DOHH2 (cell line): ENCODE measurements at regions not wholly inside any gene's neighbourhood (a gene's known extent, or its start where the extent isn't known, plus 50 kb on each side); places are given as distances from the start of the nearest gene placed in this dataset.

ENCODE experiments used
- H3F3A ChIP-seq: fragments of 200-600 bp; sonication (generic), shearing (Covaris generic); 2 replicates; pipeline ENCODE4 v1.6.0; 2016; ENCODE audit warnings: antibody characterized with exemption, mild to moderate bottlenecking; ENCODE audit not compliant: control insufficient read depth, insufficient read depth
- H3K27ac ChIP-seq: fragments of 200-600 bp; sonication (generic); 2 replicates; pipeline ENCODE4 v1.5.1; 2014; ENCODE audit warnings: low read depth, mild to moderate bottlenecking, low read length, moderate library complexity
- H3K27me3 ChIP-seq: fragments of 200-600 bp; sonication (generic); 2 replicates; pipeline ENCODE4 v1.6.1; 2014; ENCODE audit warnings: mild to moderate bottlenecking, low read length, mixed read lengths; ENCODE audit not compliant: control insufficient read depth
- H3K36me3 ChIP-seq: fragments of 200-600 bp; sonication (generic); 2 replicates; pipeline ENCODE4 v1.6.1; 2014; ENCODE audit warnings: mild to moderate bottlenecking, low read length, moderate library complexity, mixed read lengths; ENCODE audit not compliant: control insufficient read depth
- H3K4me1 ChIP-seq: fragments of 200-600 bp; sonication (generic); 2 replicates; pipeline ENCODE4 v1.6.1; 2014; ENCODE audit warnings: mild to moderate bottlenecking, low read length, mixed read lengths; ENCODE audit not compliant: control insufficient read depth
- H3K4me2 ChIP-seq: fragments of 200-600 bp; sonication (generic); 2 replicates; pipeline ENCODE4 v1.6.0; 2014; ENCODE audit warnings: mild to moderate bottlenecking, low read length, moderate library complexity
- H3K4me3 ChIP-seq: fragments of 200-600 bp; sonication (generic); 2 replicates; pipeline ENCODE4 v1.5.1; 2014; ENCODE audit warnings: mild to moderate bottlenecking, low read length, mixed read lengths
- H3K79me2 ChIP-seq: fragments of 200-600 bp; sonication (generic); 2 replicates; pipeline ENCODE4 v1.6.1; 2014; ENCODE audit warnings: mild to moderate bottlenecking, low read length, mixed read lengths; ENCODE audit not compliant: control insufficient read depth
- H3K9me2 ChIP-seq: fragments of 200-600 bp; sonication (generic); replicated peaks from 2 replicates; pipeline ENCODE4 v1.6.1; 2014; ENCODE audit warnings: mild to moderate bottlenecking, low read length, mixed read lengths; ENCODE audit not compliant: control insufficient read depth
- H3K9me3 ChIP-seq: fragments of 200-600 bp; sonication (generic); 2 replicates; pipeline ENCODE4 v1.6.1; 2014; ENCODE audit warnings: antibody characterized with exemption, low read length, mixed read lengths; ENCODE audit not compliant: control insufficient read depth, insufficient read depth
- H4K20me1 ChIP-seq: fragments of 200-600 bp; sonication (generic); 2 replicates; pipeline ENCODE4 v1.6.0; 2014; ENCODE audit warnings: low read depth, mild to moderate bottlenecking, antibody characterized with exemption, low read length, moderate library complexity; ENCODE audit not compliant: control insufficient read depth, insufficient read depth
- EZH2phosphoT487 ChIP-seq: fragments of 200-600 bp; sonication (generic); IDR thresholded peaks from 2 replicates; pipeline ENCODE4 v1.6.1; 2017; ENCODE audit warnings: borderline replicate concordance, mild to moderate bottlenecking, antibody characterized with exemption, low read length, moderate library complexity, mixed read lengths
- TF ChIP-seq, protein P1 (sequence below): fragments of 200-600 bp; sonication (generic); IDR thresholded peaks from one replicate; pipeline ENCODE4 v1.5.1; 2014; ENCODE audit warnings: antibody characterized with exemption, mild to moderate bottlenecking, low read depth, low read length; ENCODE audit not compliant: poor library complexity, severe bottlenecking

DNA sequence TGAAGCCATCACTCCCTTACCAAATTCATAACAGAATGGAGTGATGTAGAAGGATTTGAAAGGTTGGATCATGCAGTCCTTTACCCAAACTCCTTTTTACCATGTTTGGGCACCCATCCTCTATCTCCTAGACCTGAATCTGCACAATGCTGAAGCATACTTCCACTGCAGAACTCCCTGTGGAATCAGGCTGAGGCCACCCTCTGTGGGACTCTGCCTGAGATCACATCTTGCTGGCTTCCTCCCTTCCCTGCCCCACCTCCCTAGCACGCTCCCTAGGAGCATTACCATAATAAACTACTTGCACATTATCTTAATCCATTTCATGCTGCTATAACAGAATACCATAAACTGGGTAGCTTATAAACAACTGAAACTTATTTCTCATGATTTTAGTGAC is 68.4 kb upstream of the VSTM2B start:
- H3K27ac ChIP-seq, result no peak overlapping the region
- TF ChIP-seq, protein P1, sequence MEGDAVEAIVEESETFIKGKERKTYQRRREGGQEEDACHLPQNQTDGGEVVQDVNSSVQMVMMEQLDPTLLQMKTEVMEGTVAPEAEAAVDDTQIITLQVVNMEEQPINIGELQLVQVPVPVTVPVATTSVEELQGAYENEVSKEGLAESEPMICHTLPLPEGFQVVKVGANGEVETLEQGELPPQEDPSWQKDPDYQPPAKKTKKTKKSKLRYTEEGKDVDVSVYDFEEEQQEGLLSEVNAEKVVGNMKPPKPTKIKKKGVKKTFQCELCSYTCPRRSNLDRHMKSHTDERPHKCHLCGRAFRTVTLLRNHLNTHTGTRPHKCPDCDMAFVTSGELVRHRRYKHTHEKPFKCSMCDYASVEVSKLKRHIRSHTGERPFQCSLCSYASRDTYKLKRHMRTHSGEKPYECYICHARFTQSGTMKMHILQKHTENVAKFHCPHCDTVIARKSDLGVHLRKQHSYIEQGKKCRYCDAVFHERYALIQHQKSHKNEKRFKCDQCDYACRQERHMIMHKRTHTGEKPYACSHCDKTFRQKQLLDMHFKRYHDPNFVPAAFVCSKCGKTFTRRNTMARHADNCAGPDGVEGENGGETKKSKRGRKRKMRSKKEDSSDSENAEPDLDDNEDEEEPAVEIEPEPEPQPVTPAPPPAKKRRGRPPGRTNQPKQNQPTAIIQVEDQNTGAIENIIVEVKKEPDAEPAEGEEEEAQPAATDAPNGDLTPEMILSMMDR, result no peak
- TF ChIP-seq EZH2phosphoT487, result no peak
- no peaks in the 10 kb centered on the region for H3K79me2 ChIP-seq
- no peak overlapping the region for H3K4me3 ChIP-seq
- H3K9me3 ChIP-seq, result no peaks in the 10 kb centered on the region; the same call in 1 of the 2 replicates
- H3K27me3 ChIP-seq, result no peaks in the 10 kb centered on the region
- H3K4me1 ChIP-seq, result no peaks in the 10 kb centered on the region
- no peaks in the 10 kb centered on the region for H4K20me1 ChIP-seq
- no peaks in the 10 kb centered on the region for H3K9me2 ChIP-seq
- no peaks in the 10 kb centered on the region for H3F3A ChIP-seq
- H3K4me2 ChIP-seq, result no peak overlapping the region
- no peaks in the 10 kb centered on the region for H3K36me3 ChIP-seq

DNA sequence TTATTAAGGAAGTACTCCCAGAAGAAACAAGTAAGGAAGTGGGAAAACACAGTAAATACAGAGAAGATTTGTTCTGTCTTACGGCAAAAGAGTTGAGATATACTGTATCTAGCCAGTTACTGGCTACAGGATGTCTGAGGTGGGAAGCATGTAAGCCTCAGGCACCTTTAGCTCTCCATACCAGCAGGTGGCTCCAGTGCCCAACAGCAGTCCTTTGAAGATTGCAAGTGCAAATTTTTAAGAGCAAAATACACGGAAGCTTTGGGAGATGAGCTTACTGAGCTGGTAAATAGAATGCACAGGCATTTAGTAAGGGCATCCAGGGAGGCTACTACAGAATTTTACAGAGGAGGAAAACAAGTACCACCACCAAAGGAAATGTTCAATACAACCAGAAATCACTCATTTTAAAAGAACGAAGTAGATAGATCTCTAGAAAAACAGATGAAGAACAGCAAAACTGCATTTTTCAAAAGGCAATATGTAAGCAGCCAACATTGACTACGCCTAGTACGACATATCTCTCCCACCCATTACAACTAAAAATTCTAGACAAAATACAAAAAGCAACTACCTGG is 57.9 kb upstream of the VSTM2B start:
- Histone ChIP-seq H3K27ac (no peak overlapping the region), H3K27me3 (no peaks in the 10 kb centered on the region), H3K4me3 (no peak overlapping the region), H3K4me2 (no peak overlapping the region), H3K36me3 (no peaks in the 10 kb centered on the region), H3K9me2 (no peaks in the 10 kb centered on the region), H3K79me2 (no peaks in the 10 kb centered on the region), H3F3A (no peaks in the 10 kb centered on the region), H3K4me1 (no peaks in the 10 kb centered on the region), H4K20me1 (no peaks in the 10 kb centered on the region), H3K9me3 (no peaks in the 10 kb centered on the region)
- TF ChIP-seq, protein P1, result peak; percentile 46
- no peak for TF ChIP-seq EZH2phosphoT487

DNA sequence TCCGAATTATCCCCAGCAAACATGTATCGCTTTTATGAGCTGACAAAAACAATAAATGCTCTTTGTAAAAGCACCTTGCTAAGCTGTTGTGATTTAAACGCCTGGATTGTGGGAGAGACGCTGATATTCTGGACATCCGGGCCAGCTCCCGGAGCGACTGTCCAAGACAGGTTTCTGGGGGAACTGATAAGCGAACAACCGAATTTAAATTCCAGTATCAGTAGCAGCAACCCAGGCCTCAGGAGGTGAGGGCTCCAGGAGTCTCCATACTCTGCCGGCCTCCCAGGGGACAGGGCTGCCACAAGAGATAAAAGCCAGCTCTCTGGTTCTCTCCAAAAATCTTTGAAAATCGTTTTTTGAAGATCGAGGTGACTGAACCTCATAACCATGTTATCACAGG is 50.3 kb upstream of the VSTM2B start:
- no peaks in the 10 kb centered on the region for H3F3A ChIP-seq
- H3K27me3 ChIP-seq, result no peaks in the 10 kb centered on the region
- H3K9me2 ChIP-seq, result no peaks in the 10 kb centered on the region
- H3K4me3 ChIP-seq, result no peak overlapping the region
- H4K20me1 ChIP-seq, result no peaks in the 10 kb centered on the region
- no peak overlapping the region for H3K27ac ChIP-seq
- TF ChIP-seq, protein P1, result no peak
- H3K4me2 ChIP-seq, result no peak overlapping the region
- H3K36me3 ChIP-seq, result no peaks in the 10 kb centered on the region
- peaks cover under 1% of the 10 kb centered on the region; the same call in 1 of the 2 replicates for H3K9me3 ChIP-seq
- no peaks in the 10 kb centered on the region for H3K79me2 ChIP-seq
- no peaks in the 10 kb centered on the region for H3K4me1 ChIP-seq
